Choroid plexus epithelial cell (primary cell): ENCODE measurements at regions not wholly inside any gene's neighbourhood (a gene's known extent, or its start where the extent isn't known, plus 50 kb on each side); places are given as distances from the start of the nearest gene placed in this dataset.

ENCODE experiments used
- DNase-seq: peaks from one replicate; pipeline ENCODE4 v3.0.0-alpha.2; 2010; ENCODE audit warnings: low read depth
- H3K4me3 ChIP-seq: 2 replicates; pipeline ENCODE4 v1.5.1; 2011; ENCODE audit warnings: low read depth, mild to moderate bottlenecking, control low read depth, low read length, moderate library complexity
- TF ChIP-seq, protein P1 (sequence below): conservative IDR thresholded peaks from 2 replicates; pipeline ENCODE4 v1.5.1; 2011; ENCODE audit warnings: low read depth, mild to moderate bottlenecking, control low read depth, inconsistent platforms, low read length, moderate library complexity

- DNase-seq = no peak
- no peak overlapping the region for H3K4me3 ChIP-seq
- TF ChIP-seq, protein P1, sequence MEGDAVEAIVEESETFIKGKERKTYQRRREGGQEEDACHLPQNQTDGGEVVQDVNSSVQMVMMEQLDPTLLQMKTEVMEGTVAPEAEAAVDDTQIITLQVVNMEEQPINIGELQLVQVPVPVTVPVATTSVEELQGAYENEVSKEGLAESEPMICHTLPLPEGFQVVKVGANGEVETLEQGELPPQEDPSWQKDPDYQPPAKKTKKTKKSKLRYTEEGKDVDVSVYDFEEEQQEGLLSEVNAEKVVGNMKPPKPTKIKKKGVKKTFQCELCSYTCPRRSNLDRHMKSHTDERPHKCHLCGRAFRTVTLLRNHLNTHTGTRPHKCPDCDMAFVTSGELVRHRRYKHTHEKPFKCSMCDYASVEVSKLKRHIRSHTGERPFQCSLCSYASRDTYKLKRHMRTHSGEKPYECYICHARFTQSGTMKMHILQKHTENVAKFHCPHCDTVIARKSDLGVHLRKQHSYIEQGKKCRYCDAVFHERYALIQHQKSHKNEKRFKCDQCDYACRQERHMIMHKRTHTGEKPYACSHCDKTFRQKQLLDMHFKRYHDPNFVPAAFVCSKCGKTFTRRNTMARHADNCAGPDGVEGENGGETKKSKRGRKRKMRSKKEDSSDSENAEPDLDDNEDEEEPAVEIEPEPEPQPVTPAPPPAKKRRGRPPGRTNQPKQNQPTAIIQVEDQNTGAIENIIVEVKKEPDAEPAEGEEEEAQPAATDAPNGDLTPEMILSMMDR = no peak
Observed at GRCh38 chr6:65814071-65814470, 107.0 kb upstream of the EYS start.

GRCh38 chr6:65803186-65803585, 96.2 kb upstream of the EYS start:
- H3K4me3 ChIP-seq = no peak overlapping the region
- DNase-seq = no peak
- TF ChIP-seq, protein P1 = no peak

DNA sequence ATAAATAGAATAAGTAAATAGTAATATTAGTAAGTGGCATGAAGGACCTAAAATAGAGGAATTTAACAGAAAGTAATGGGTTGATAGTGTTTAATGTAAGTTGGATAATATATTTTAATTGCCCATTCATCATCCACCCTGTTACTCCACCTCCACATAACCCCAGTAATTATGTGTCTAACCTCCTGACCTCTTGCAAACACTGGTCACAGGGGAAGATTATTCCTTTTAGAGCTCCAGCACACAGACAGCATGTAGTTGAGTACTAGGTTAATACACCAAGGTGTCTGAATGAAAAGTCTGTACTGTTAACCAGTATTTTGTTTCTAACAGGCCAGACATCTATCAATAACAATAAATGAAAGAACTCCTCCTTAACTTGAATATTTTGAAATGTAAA, 92.4 kb upstream of the EYS start:
- TF ChIP-seq, protein P1 = no peak
- no peak overlapping the region for H3K4me3 ChIP-seq
- no peak for DNase-seq

DNA sequence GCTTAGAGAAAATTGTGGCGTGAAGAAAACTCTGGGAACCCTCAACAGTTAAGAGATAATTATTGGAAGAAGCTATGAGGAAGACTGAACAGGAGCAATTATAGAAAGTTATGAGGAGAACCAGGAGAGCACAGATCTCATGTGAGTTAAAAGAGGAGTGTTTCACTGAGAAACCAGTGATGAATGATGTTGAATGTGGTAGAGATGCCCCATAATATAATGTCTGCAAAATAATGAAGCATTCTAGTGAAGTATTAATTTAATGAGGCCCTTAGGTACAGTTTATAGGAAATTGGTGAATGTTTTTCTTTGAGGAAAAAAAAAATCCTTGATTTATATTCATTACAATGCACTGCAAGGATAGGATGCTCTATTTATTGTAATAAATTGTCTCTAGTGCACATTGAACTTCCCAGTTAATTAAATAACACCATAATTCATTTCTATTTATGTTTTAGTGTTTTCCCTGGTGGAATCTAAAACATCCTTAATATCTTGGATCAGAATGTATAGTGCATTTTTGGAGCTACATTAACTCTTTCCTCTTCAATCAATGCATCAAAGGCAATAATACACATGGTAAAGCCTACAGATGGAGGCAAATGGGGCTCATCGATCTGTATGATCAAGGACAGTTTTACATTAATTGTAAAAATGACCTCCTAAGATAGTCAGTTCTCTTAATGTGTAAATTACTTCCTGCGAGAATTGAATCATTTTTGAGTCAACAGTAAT, 91.4 kb upstream of the EYS start:
- DNase-seq = no peak
- TF ChIP-seq, protein P1 = no peak
- no peak overlapping the region for H3K4me3 ChIP-seq

DNA sequence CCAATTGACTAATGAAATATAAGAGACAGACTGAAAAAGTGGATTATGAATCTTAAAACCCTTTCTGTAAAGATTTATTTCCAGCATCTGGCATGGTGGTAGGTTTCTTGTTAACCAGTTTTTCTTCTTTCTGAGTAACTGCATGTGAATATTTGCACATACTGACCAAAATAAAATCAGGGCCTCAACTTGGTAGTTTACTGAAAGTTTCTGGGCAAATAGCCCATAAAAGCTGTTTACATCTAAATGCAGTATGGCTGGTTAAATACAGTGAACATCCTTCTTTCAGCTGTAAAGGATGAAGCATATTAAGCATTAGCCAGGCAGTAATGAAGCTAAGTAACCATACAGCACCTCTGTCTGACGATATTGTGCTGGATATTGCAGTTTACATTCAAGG, 83.6 kb upstream of the EYS start:
- DNase-seq = no peak
- no peak overlapping the region for H3K4me3 ChIP-seq
- TF ChIP-seq, protein P1 = no peak

DNA sequence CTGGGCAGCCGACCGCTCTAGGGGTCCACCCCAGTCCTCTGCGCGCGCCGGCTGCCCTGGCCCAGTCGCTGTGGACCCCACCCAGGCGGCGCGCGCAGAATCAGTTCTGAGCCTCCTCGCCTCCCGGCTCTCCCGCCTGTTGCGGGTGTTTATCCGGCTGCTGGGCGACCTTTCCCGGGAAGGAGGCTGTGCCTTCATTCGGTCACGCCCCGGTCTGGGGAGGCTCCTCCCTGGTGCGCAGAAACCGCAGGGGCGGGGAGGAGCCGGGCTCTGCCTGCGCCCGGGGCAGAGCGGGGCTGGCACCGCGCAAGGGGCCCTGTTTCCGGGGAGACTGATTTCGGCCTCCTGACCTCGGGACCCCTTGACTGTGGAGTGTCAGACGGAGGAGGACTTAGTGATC, 80.8 kb upstream of the EYS start:
- no peak overlapping the region for H3K4me3 ChIP-seq
- TF ChIP-seq, protein P1 = no peak
- no peak for DNase-seq

- TF ChIP-seq, protein P1 = no peak
- no peak overlapping the region for H3K4me3 ChIP-seq
- no peak for DNase-seq
Observed at GRCh38 chr6:65786815-65787214, 79.8 kb upstream of the EYS start.
